H54 (cell line): ENCODE measurements at regions not wholly inside any gene's neighbourhood (a gene's known extent, or its start where the extent isn't known, plus 50 kb on each side); places are given as distances from the start of the nearest gene placed in this dataset.
"Not testable (repeated sequence)": the region's sequence is repeated elsewhere in the genome, so short reads cannot be mapped to it uniquely, and the experiment has no call there.

Experiments used
- DNase-seq: peaks from one replicate; pipeline ENCODE4 v3.0.0; 2011; ENCODE audit warnings: low spot score, mixed read lengths; ENCODE audit not compliant: insufficient read length
- FAIRE-seq: peaks from 3 replicates; lab custom pipeline; 2011; peaks lifted over from hg19 to GRCh38; lab: Jason Lieb, UNC
- POLR2A ChIP-seq: IDR thresholded peaks from 2 replicates; pipeline ENCODE4 v1.6.1; 2011; ENCODE audit warnings: low read depth, mild to moderate bottlenecking, low read length

- FAIRE-seq = no peak
- no peak for TF ChIP-seq POLR2A
- no peak for DNase-seq
Observed at GRCh38 chr5:26568316-26568715, 470.1 kb downstream of the CDH9 start.

GRCh38 chr5:26563979-26564378 lies 474.4 kb downstream of the CDH9 start:
- TF ChIP-seq POLR2A = no peak

DNA sequence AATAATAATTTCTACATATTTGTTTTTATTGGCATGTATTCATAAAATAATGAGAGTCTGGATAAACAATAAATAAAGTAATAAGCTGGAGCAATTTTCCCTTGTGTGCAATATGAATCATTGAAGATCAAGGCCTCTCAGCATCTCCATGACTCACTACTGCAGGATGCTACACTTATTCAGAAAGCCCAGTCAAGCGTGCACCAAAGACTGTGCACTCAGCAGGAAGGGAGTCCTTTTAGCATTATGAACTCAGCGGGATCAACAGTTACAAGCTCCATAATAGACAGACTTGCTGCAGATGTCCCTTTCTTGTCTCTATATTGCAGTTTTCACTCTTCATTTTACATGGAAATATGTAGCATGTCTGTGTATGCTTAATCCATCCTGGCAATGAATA lies 485.3 kb downstream of the CDH9 start:
- DNase-seq = peak; percentile 30
- TF ChIP-seq POLR2A = no peak
- peak; percentile 99 for FAIRE-seq

More at GRCh38 chr5:26563979-26564378, 474.4 kb downstream of the CDH9 start:
- FAIRE-seq (no peak), DNase-seq (no peak)

DNA sequence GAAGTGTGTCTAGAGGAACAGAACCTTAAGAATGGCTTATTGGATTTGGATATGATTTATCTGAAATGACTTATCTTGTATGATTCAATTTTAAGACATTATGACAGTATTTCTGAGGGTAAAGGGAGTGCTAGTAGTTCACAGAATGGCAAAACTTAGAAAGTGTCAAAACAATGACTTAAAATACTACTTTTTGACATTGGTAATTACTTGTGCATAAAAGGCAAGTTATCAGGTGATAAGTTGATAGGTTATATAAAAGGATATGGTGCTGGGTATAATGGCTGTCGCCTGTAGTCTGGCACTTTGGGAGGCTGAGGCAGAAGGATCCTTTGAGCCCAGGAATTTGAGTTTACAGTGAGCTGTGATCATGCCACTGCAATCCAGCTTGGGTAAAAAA lies 494.4 kb downstream of the CDH9 start:
- no peak for FAIRE-seq
- DNase-seq = no peak
- TF ChIP-seq POLR2A = no peak

GRCh38 chr5:26538226-26538625 lies 500.2 kb downstream of the CDH9 start:
- no peak for TF ChIP-seq POLR2A
- no peak for FAIRE-seq
- no peak for DNase-seq

GRCh38 chr5:26535215-26535614 lies 503.2 kb downstream of the CDH9 start:
- no peak for FAIRE-seq
- DNase-seq = no peak
- TF ChIP-seq POLR2A = no peak

DNA sequence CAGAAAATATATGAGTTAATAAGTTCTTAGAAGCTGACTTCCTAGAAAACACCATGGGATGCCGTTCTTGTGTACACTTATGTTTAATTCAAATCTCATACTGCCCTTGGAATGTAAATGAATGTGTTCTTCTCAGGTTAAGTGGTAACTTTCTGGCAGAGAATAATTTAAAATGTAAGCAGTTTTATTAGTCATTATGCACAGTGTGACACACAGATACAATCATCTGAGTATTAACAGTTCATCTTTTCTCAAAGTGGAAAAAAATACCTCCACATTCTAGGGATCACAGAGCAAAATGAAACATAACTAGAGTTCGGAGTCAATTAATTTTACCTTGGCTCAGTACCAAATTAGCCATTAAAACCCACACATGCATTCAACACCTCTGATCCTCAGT lies 508.1 kb downstream of the CDH9 start:
- no peak for DNase-seq

DNA sequence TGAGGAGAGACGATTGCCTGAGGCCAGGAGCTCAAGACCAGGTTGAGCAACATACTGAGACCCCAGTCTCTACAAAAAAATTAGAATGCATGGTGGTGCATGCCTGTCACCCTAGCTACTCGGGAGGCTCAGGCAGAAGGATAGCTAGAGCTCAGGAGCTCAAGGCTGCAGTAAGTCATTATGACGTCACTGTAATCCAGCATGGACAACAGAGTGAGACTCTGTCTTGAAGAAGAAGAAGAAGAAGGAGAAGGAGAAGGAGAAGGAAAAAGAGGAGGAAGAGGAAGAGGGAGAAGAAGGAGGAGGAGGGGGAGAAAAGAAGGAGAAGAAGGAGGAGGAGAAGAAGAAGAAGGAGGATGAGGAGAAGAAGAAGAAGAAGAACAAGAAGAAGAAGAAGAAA lies 519.1 kb downstream of the CDH9 start:
- TF ChIP-seq POLR2A = no peak
- FAIRE-seq = no peak

More for the DNA sequence above, 508.1 kb downstream of the CDH9 start:
- no peak for TF ChIP-seq POLR2A
- no peak for FAIRE-seq

DNA sequence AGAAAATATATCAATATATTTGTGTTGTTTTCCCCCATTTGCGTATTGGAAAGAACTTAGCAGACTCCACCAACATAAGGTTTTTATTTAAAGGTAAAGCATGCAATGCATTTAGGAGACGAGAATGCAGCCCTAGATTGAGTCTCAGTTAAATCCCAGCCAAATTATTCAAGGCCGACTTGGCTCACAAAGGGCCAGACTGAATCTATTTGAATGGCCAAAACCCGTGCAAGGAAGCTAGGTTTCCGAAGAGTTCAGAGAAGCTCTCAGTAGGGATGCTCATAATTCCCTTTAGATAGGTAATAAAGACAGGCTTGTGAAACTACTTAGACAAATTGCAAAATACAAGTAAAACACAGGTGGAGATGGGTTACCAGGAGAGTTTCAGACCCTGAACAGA lies 520.3 kb downstream of the CDH9 start:
- FAIRE-seq (no peak), DNase-seq (no peak)
- TF ChIP-seq POLR2A = no peak

More for the DNA sequence above, 519.1 kb downstream of the CDH9 start:
- no peak for DNase-seq

- no peak for TF ChIP-seq POLR2A
- no peak for DNase-seq
- FAIRE-seq = no peak
Observed at GRCh38 chr5:26498972-26499371, 539.4 kb downstream of the CDH9 start.

- DNase-seq (no peak), FAIRE-seq (no peak)
- TF ChIP-seq POLR2A = no peak
Observed at GRCh38 chr5:26495437-26495836, 542.9 kb downstream of the CDH9 start.

DNA sequence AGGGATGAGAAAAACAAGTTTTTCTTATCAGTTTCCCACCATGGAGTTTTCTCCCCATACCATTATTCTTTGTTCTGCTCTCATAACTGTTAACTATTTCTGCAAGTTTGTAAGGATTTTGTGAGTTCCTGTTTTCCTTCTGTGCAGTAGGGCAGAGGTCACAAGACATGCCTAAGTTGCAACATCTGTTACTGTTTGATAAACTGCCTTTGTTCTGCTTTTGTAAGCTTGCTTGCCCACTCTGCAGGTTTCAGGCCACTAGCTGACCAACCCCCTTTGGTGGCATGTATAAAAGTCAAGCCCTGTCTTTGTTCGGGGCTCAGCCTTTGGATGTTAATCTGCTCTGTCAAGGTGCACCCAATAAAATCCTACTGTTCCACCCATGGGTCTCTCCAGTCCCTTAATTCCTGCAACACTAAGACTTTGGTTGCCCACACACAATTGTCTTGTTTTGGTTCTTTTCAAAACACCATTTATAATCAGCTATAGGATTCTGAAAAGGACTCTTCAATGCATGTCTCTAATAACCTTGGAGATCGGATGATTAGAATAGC lies 545.4 kb downstream of the CDH9 start:
- DNase-seq (no peak), FAIRE-seq (peak; percentile 72)
- no peak for TF ChIP-seq POLR2A

DNA sequence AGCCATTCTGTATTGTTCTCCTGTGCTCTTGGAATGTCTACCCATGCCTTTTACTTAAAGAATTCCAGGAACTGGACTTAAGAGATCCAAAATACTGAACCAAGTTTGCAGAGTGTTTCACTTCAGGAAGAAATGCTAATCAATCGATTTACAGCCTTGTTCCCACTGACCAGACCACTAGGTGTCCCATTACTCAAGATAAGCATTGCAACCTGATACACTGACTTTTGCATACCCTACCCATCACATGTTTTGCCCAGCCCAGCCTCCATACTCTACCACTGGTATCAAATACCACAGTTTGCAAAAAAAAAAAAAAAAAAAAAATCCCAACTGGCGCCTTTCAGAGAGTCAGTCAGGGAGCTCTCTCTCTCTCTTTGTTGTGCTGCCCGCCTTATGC lies 550.8 kb downstream of the CDH9 start:
- FAIRE-seq = no peak
- no peak for TF ChIP-seq POLR2A
- no peak for DNase-seq

- no peak for FAIRE-seq
- no peak for TF ChIP-seq POLR2A
- no peak for DNase-seq
Observed at GRCh38 chr5:26486631-26487030, 551.8 kb downstream of the CDH9 start.

DNA sequence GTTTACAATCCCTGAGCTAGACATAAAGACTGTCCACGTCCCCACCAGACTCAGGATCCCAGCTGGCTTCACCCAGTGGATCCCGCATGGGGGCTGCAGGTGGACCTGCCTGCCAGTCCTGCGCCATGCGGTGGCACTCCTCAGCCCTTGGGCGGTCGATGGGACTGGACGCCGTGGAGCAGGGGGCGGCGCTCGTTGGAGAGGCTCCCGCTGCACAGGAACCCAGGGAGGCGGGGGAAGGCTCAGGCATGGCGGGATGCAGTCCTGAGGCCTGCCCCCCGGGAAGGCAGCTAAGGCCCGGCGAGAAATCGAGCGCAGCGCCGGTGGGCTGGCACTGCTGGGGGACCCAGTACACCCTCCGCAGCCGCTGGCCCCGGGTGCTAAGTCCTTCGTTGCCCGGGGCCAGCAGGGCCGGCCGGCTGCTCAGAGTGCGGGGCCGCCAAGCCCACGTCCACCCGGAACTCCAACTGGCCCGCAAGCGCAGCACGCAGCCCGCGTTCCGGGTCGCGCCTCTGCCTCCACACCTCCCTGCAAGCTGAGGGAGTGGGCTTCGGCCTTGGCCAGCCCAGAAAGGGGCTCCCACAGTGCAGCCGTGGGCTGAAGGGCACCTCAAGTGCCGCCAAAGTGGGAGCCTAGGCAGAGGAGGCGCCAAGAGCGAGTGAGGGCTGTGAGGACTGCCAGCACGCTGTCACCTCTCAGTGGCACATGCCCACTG lies 553.1 kb downstream of the CDH9 start:
- not testable (repeated sequence) for FAIRE-seq, DNase-seq
